Kidney epithelial cell (primary cell): ENCODE measurements at regions not wholly inside any gene's neighbourhood (a gene's known extent, or its start where the extent isn't known, plus 50 kb on each side); places are given as distances from the start of the nearest gene placed in this dataset.

Experiments used
- DNase-seq: peaks from one replicate; pipeline ENCODE4 v3.0.0-alpha.2; 2010; ENCODE audit warnings: low read depth
- H3K27me3 ChIP-seq: 2 replicates; pipeline ENCODE4 v1.6.0; 2011; ENCODE audit warnings: low read length; ENCODE audit not compliant: control insufficient read depth, insufficient read depth
- H3K36me3 ChIP-seq: 2 replicates; pipeline ENCODE4 v1.5.1; 2011; ENCODE audit warnings: low read length; ENCODE audit not compliant: control insufficient read depth, insufficient read depth
- H3K4me3 ChIP-seq: 2 replicates; pipeline ENCODE4 v1.5.1; 2011; ENCODE audit warnings: low read depth, mild to moderate bottlenecking, control low read depth, low read length
- TF ChIP-seq, protein P1 (sequence below): IDR thresholded peaks from 2 replicates; pipeline ENCODE4 v1.5.1; 2011; ENCODE audit warnings: mild to moderate bottlenecking, moderate library complexity, low read length, control low read depth, inconsistent platforms; ENCODE audit not compliant: insufficient read depth, poor library complexity, severe bottlenecking

- H3K27me3 ChIP-seq: no peaks in the 10 kb centered on the region
- no peak for DNase-seq
- no peak overlapping the region for H3K4me3 ChIP-seq
- TF ChIP-seq, protein P1, sequence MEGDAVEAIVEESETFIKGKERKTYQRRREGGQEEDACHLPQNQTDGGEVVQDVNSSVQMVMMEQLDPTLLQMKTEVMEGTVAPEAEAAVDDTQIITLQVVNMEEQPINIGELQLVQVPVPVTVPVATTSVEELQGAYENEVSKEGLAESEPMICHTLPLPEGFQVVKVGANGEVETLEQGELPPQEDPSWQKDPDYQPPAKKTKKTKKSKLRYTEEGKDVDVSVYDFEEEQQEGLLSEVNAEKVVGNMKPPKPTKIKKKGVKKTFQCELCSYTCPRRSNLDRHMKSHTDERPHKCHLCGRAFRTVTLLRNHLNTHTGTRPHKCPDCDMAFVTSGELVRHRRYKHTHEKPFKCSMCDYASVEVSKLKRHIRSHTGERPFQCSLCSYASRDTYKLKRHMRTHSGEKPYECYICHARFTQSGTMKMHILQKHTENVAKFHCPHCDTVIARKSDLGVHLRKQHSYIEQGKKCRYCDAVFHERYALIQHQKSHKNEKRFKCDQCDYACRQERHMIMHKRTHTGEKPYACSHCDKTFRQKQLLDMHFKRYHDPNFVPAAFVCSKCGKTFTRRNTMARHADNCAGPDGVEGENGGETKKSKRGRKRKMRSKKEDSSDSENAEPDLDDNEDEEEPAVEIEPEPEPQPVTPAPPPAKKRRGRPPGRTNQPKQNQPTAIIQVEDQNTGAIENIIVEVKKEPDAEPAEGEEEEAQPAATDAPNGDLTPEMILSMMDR: no peak
- H3K36me3 ChIP-seq: no peaks in the 10 kb centered on the region
Observed at GRCh38 chr9:22529426-22530199, 83.0 kb downstream of the DMRTA1 start.

DNA sequence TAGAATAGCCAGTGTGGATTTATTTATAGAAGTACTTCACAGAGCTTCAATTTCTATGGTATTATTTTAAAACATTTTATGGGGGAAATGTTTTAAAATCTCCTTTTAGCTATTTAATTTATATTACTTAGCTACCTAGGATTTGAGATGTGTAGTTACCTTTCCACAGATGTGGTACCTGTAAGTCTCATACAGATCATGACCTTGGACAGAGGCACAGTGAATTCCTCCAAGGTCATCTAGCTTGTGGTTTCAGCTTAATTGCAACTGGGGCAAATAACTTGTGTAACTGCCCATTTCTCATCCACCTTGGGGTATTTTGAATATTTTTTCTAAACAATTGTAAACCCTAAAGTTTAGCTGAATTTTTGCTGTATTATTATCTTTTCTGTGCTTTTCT lies 89.2 kb downstream of the DMRTA1 start:
- no peak for DNase-seq
- no peak overlapping the region for H3K4me3 ChIP-seq
- no peaks in the 10 kb centered on the region for H3K27me3 ChIP-seq
- H3K36me3 ChIP-seq: no peaks in the 10 kb centered on the region
- TF ChIP-seq, protein P1: no peak

- no peak for DNase-seq
- Histone ChIP-seq H3K36me3 (no peaks in the 10 kb centered on the region), H3K27me3 (no peaks in the 10 kb centered on the region), H3K4me3 (no peak overlapping the region)
- TF ChIP-seq, protein P1: no peak
Observed at GRCh38 chr9:22537721-22538120, 91.1 kb downstream of the DMRTA1 start.

- TF ChIP-seq, protein P1: no peak
- DNase-seq: no peak
- Histone ChIP-seq H3K36me3 (no peaks in the 10 kb centered on the region), H3K4me3 (no peak overlapping the region), H3K27me3 (no peaks in the 10 kb centered on the region)
Observed at GRCh38 chr9:22548625-22549024, 102.0 kb downstream of the DMRTA1 start.

DNA sequence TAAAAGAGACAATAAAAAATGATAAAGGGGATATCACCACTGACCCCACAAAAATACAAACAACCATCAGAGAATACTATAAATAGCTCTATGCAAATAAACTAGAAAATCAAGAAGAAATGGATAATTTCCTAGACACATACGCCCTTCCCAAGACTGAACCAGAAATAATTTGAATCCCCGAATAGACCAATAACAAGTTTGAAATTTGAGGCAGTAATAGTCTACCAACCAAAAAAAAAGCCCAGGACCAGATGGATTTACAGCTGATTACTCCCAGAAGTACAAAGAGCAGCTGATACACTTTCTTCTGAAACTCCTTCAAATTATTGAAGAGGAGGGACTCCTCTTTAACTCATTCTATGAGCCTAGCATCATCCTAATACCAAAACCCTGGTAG lies 128.1 kb downstream of the DMRTA1 start:
- no peaks in the 10 kb centered on the region for H3K27me3 ChIP-seq
- TF ChIP-seq, protein P1: no peak
- no peak overlapping the region for H3K4me3 ChIP-seq
- no peaks in the 10 kb centered on the region for H3K36me3 ChIP-seq
- DNase-seq: no peak

GRCh38 chr9:22580788-22581187 lies 134.2 kb downstream of the DMRTA1 start:
- TF ChIP-seq, protein P1: no peak
- DNase-seq: no peak
- no peak overlapping the region for H3K4me3 ChIP-seq
- no peaks in the 10 kb centered on the region for H3K27me3 ChIP-seq
- H3K36me3 ChIP-seq: no peaks in the 10 kb centered on the region
